Endothelial cell of umbilical vein (primary cell): ENCODE measurements at regions not wholly inside any gene's neighbourhood (a gene's known extent, or its start where the extent isn't known, plus 50 kb on each side); places are given as distances from the start of the nearest gene placed in this dataset.

Experiments used
- BruUV-seq: library from RNA; stranded (reverse); fragments of 400-500 nt; replicated peaks from 2 replicates; lab custom pipeline; 2021; lab: Mats Ljungman, UMichigan
- CTCF ChIA-PET: fragments of 300-600, 350-600 bp; sonication (Branson Sonifier 250); formaldehyde crosslinking; loops from one replicate; lab custom pipeline; 2021; ENCODE audit warnings: antibody characterized with exemption, inconsistent platforms; lab: Charles Lee
- POLR2A ChIA-PET: fragments of 300-600, 350-600 bp; sonication (Branson Sonifier 250); formaldehyde crosslinking; loops from one replicate; lab custom pipeline; 2021; ENCODE audit warnings: antibody characterized with exemption, inconsistent platforms; lab: Charles Lee
- DNase-seq: peaks from one replicate; pipeline ENCODE4 v3.0.0-alpha.2; 2011; ENCODE audit warnings: low read depth, low spot score
- FAIRE-seq: peaks from 2 replicates; lab custom pipeline; 2011; peaks lifted over from hg19 to GRCh38; lab: Jason Lieb, UNC
- H2AFZ ChIP-seq: 2 replicates; pipeline ENCODE4 v1.6.0; 2012; ENCODE audit warnings: low read depth, low read length, control low read depth, inconsistent platforms
- H3K27ac ChIP-seq: 2 replicates; pipeline ENCODE4 v1.5.1; 2011; ENCODE audit warnings: low read depth, mild to moderate bottlenecking, control low read depth, low read length, moderate library complexity; ENCODE audit not compliant: insufficient read depth
- H3K27me3 ChIP-seq, 2 experiments: 2 replicates each; pipeline versions ENCODE4 v1.6.0 to v1.6.1; 2011; ENCODE audit warnings: low read length in 2 of 2, mixed read lengths in 1 of 2; ENCODE audit not compliant: control insufficient read depth in 2 of 2, insufficient read depth in 2 of 2
- H3K36me3 ChIP-seq, 2 experiments: 2 replicates in 1 of 2; 3 replicates in 1 of 2; pipeline ENCODE4 v1.5.1; 2011; ENCODE audit warnings: low read length in 2 of 2, mild to moderate bottlenecking in 1 of 2, moderate library complexity in 1 of 2; ENCODE audit not compliant: control insufficient read depth in 2 of 2, insufficient read depth in 2 of 2; ENCODE audit errors: extremely low read depth in 1 of 2
- H3K4me1 ChIP-seq: 3 replicates; pipeline ENCODE4 v1.5.1; 2011; ENCODE audit warnings: mild to moderate bottlenecking, low read length; ENCODE audit not compliant: control insufficient read depth, insufficient read depth; ENCODE audit errors: extremely low read depth
- H3K4me2 ChIP-seq: 2 replicates; pipeline ENCODE4 v1.6.1; 2011; ENCODE audit warnings: low read length, control low read depth, mixed read lengths; ENCODE audit not compliant: insufficient read depth
- H3K4me3 ChIP-seq, 3 experiments: fragments of 200-600 bp in 1 of 3; sonication (generic), shearing (Covaris generic) in 1 of 3; replicated peaks in 1 of 3; 2 replicates each; pipeline ENCODE4 v1.5.1; 2011 to 2016; ENCODE audit warnings: control low read depth in 3 of 3, low read length in 3 of 3, mild to moderate bottlenecking in 2 of 3, inconsistent platforms in 1 of 3, low read depth in 1 of 3, moderate library complexity in 1 of 3; ENCODE audit not compliant: insufficient read depth in 1 of 3
- H3K79me2 ChIP-seq: 2 replicates; pipeline ENCODE4 v1.6.0; 2012; ENCODE audit warnings: low read length, inconsistent platforms; ENCODE audit not compliant: control insufficient read depth, insufficient read depth
- H3K9ac ChIP-seq: replicated peaks from 2 replicates; pipeline ENCODE3; 2011; ENCODE audit warnings: low read length, control low read depth; ENCODE audit not compliant: insufficient read depth; ENCODE audit errors: extremely low read depth
- H3K9me1 ChIP-seq: replicated peaks from 3 replicates; pipeline ENCODE4 v1.6.0; 2011; ENCODE audit warnings: mild to moderate bottlenecking, low read length; ENCODE audit not compliant: control insufficient read depth, insufficient read depth; ENCODE audit errors: extremely low read depth
- H3K9me3 ChIP-seq: replicated peaks from 2 replicates; pipeline ENCODE4 v1.5.1; 2012; ENCODE audit warnings: low read length, inconsistent platforms; ENCODE audit not compliant: control insufficient read depth, insufficient read depth
- H4K20me1 ChIP-seq: replicated peaks from 2 replicates; pipeline ENCODE3; 2011; ENCODE audit warnings: mild to moderate bottlenecking, low read length; ENCODE audit not compliant: control insufficient read depth, insufficient read depth; ENCODE audit errors: extremely low read depth
- EZH2 ChIP-seq: IDR thresholded peaks from 2 replicates; pipeline ENCODE4 v1.6.1; 2012; ENCODE audit warnings: borderline replicate concordance, low read depth, mild to moderate bottlenecking, moderate library complexity, low read length, inconsistent platforms; ENCODE audit not compliant: severe bottlenecking
- FOS ChIP-seq: IDR thresholded peaks from 2 replicates; pipeline ENCODE4 v1.6.1; 2011; ENCODE audit warnings: mild to moderate bottlenecking, low read length, moderate library complexity, borderline replicate concordance; ENCODE audit not compliant: insufficient read depth
- GATA2 ChIP-seq: IDR thresholded peaks from 2 replicates; pipeline ENCODE4 v1.7.0; 2011; ENCODE audit warnings: low read depth, mild to moderate bottlenecking, moderate library complexity, mixed read lengths, low read length; ENCODE audit not compliant: insufficient read length, insufficient read depth
- JUN ChIP-seq: IDR thresholded peaks from 2 replicates; pipeline ENCODE4 v1.6.1; 2011; ENCODE audit warnings: borderline replicate concordance, low read depth; ENCODE audit not compliant: insufficient read length, insufficient read depth
- MYC ChIP-seq: IDR thresholded peaks from one replicate; pipeline ENCODE4 v1.6.1; 2011; ENCODE audit warnings: mild to moderate bottlenecking, low read depth, low read length
- POLR2A ChIP-seq: IDR thresholded peaks from 2 replicates; pipeline ENCODE4 v1.6.1; 2012; ENCODE audit warnings: low read depth, mild to moderate bottlenecking, control low read depth, low read length
- POLR2AphosphoS5 ChIP-seq: IDR thresholded peaks from 2 replicates; pipeline ENCODE4 v1.6.1; 2012; ENCODE audit warnings: low read depth, mild to moderate bottlenecking, control low read depth, low read length, moderate library complexity; ENCODE audit not compliant: insufficient read depth
- dilution Hi-C: fragments of 300-500 bp; cut with MboI; formaldehyde crosslinking; loops from one replicate; pipeline ENCODE4 v1.15.0; 2019; ENCODE audit warnings: low sequenced_read_pairs; ENCODE audit not compliant: extremely low pct_ligation_motif_present
- intact Hi-C: fragments of 100-400 bp; cut with micrococcal nuclease; formaldehyde crosslinking; loops from one replicate; pipeline ENCODE4 v1.10.0; 2022
- TF ChIP-seq, protein P1 (sequence below), 2 donors: IDR thresholded peaks; 1 replicate in 1 of 2; 2 replicates in 1 of 2; pipeline ENCODE4 v1.5.1; 2011; ENCODE audit warnings: low read length in 2 of 2, mild to moderate bottlenecking in 2 of 2, moderate library complexity in 2 of 2, control low read depth in 1 of 2, inconsistent platforms in 1 of 2, low read depth in 1 of 2; ENCODE audit not compliant: insufficient read depth in 1 of 2; ENCODE audit errors: extremely low read depth in 1 of 2
- TF ChIP-seq, protein P2 (sequence below): IDR thresholded peaks from 2 replicates; pipeline ENCODE4 v1.6.1; 2011; ENCODE audit not compliant: insufficient read depth, insufficient read length

DNA sequence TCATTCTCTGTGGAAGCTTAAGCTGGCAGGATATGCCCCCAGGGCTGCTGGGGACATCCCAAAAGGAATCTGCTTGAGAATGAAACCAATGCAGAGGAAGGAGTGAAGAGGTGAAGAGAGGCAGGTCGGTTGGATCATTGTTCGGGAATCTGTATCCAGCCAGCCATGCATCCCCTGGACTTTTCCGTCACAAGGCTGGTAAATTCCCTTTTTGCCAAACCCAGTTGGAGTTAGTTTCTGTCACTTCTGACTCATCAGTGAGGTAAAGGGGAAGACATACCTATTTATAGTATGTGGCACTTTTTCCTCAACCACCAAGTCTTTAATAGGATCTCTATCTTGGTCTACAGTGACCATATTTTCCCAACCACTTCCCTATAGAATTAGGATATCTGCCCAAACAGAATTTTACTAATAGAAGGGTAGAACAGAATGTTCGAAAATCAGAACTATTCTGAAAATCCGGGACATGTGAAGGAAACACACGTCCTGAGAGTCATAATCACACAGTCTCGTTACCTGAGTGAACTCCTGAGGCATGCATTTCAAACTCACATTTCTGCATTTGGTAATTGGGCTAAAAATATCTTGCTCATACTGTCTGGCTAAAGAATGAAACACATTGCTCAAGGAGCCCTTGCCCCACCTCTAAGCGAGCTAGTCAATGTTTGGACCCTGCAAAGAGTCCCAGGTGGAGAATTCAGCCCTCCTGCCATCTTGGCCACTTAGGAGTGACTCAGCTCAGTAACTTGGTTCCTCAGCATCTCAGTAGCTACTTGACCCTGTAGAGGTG, 289.7 kb upstream of the ADAMTS9 start:
- Histone ChIP-seq H3K4me2 (no peak overlapping the region), H4K20me1 (no peaks in the 10 kb centered on the region), H3K36me3 (no peaks in the 10 kb centered on the region), H3K4me1 (no peaks in the 10 kb centered on the region), H3K4me3 (no peak overlapping the region), H3K27me3 (no peaks in the 10 kb centered on the region), H3K9me3 (no peaks in the 10 kb centered on the region), H3K79me2 (no peaks in the 10 kb centered on the region), H3K27ac (no peak overlapping the region), H3K9ac (no peak overlapping the region), H3K9me1 (no peaks in the 10 kb centered on the region), H2AFZ (no peak overlapping the region)
- DNase-seq: no peak
- ChIA-PET CTCF (no interaction called here), POLR2A (no interaction called here)
- BruUV-seq: no TSS peak
- no peak for FAIRE-seq
- dilution Hi-C loops: no loop called here
- TF ChIP-seq, protein P1, sequence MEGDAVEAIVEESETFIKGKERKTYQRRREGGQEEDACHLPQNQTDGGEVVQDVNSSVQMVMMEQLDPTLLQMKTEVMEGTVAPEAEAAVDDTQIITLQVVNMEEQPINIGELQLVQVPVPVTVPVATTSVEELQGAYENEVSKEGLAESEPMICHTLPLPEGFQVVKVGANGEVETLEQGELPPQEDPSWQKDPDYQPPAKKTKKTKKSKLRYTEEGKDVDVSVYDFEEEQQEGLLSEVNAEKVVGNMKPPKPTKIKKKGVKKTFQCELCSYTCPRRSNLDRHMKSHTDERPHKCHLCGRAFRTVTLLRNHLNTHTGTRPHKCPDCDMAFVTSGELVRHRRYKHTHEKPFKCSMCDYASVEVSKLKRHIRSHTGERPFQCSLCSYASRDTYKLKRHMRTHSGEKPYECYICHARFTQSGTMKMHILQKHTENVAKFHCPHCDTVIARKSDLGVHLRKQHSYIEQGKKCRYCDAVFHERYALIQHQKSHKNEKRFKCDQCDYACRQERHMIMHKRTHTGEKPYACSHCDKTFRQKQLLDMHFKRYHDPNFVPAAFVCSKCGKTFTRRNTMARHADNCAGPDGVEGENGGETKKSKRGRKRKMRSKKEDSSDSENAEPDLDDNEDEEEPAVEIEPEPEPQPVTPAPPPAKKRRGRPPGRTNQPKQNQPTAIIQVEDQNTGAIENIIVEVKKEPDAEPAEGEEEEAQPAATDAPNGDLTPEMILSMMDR (IDR thresholded peaks at IDR 0.05; ENCODE audit: extremely low read depth in 1 of 2, insufficient read depth in 1 of 2, low read depth in 1 of 2, low read length in 2 of 2): no peak
- TF ChIP-seq POLR2A (no peak), FOS (no peak), EZH2 (no peak), MYC (no peak), JUN (no peak), POLR2AphosphoS5 (no peak), GATA2 (no peak)
- TF ChIP-seq, protein P2, sequence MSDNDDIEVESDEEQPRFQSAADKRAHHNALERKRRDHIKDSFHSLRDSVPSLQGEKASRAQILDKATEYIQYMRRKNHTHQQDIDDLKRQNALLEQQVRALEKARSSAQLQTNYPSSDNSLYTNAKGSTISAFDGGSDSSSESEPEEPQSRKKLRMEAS: no peak
- intact Hi-C loops: no loop called here
